AG20443 (cell line): ENCODE measurements at regions not wholly inside any gene's neighbourhood (a gene's known extent, or its start where the extent isn't known, plus 50 kb on each side); places are given as distances from the start of the nearest gene placed in this dataset.
"Not testable (repeated sequence)": the region's sequence is repeated elsewhere in the genome, so short reads cannot be mapped to it uniquely, and the experiment has no call there.

ENCODE experiments used
- DNase-seq: peaks from one replicate; pipeline ENCODE4 v3.0.0; 2012; ENCODE audit warnings: low spot score, mixed read lengths

- no peak for DNase-seq
Measured at GRCh38 chr11:100584201-100584985, 102.7 kb upstream of the ARHGAP42 start.

- no peak for DNase-seq
Measured at GRCh38 chr11:100585728-100586127, 101.4 kb upstream of the ARHGAP42 start.

- no peak for DNase-seq
Measured at GRCh38 chr11:100586361-100587101, 100.6 kb upstream of the ARHGAP42 start.

GRCh38 chr11:100592619-100593260 lies 94.3 kb upstream of the ARHGAP42 start:
- no peak for DNase-seq

- DNase-seq: no peak
Measured at GRCh38 chr11:100593291-100593690, 93.8 kb upstream of the ARHGAP42 start.

- no peak for DNase-seq
Measured at GRCh38 chr11:100594320-100594719, 92.8 kb upstream of the ARHGAP42 start.

GRCh38 chr11:100600941-100601340 lies 86.1 kb upstream of the ARHGAP42 start:
- no peak for DNase-seq

GRCh38 chr11:100602716-100603115 lies 84.4 kb upstream of the ARHGAP42 start:
- no peak for DNase-seq

- not testable (repeated sequence) for DNase-seq
Measured at GRCh38 chr11:100607761-100608160, 79.3 kb upstream of the ARHGAP42 start.

- DNase-seq: no peak
Measured at GRCh38 chr11:100612766-100613165, 74.3 kb upstream of the ARHGAP42 start.

- DNase-seq: no peak
Measured at GRCh38 chr11:100618914-100619313, 68.2 kb upstream of the ARHGAP42 start.

- peak; percentile 9 for DNase-seq
Measured at GRCh38 chr11:100619484-100619883, 67.6 kb upstream of the ARHGAP42 start.

GRCh38 chr11:100622404-100622803 lies 64.7 kb upstream of the ARHGAP42 start:
- DNase-seq: no peak

GRCh38 chr11:100624346-100624745 lies 62.7 kb upstream of the ARHGAP42 start:
- no peak for DNase-seq

- DNase-seq: no peak
Measured at GRCh38 chr11:100625041-100625440, 62.0 kb upstream of the ARHGAP42 start.

- DNase-seq: no peak
Measured at GRCh38 chr11:100629671-100630070, 57.4 kb upstream of the ARHGAP42 start.

- no peak for DNase-seq
Measured at GRCh38 chr11:100630898-100631297, 56.2 kb upstream of the ARHGAP42 start.

- DNase-seq: no peak
Measured at GRCh38 chr11:100631316-100631715, 55.8 kb upstream of the ARHGAP42 start.

GRCh38 chr11:100632941-100633452 lies 54.1 kb upstream of the ARHGAP42 start:
- no peak for DNase-seq

- DNase-seq: no peak
Measured at GRCh38 chr11:100635194-100635593, 51.9 kb upstream of the ARHGAP42 start.

- no peak for DNase-seq
Measured at GRCh38 chr11:100636536-100636935, 50.6 kb upstream of the ARHGAP42 start.
